ENCODE measurements at regions not wholly inside any gene's neighbourhood (a gene's known extent, or its start where the extent isn't known, plus 50 kb on each side); places are given as distances from the start of the nearest gene placed in this dataset.

- DNase-seq (ENCODE audit: extremely low read depth, insufficient read length), result no peak
- no peaks in the 10 kb centered on the region for H3K36me3 ChIP-seq (ENCODE audit: control insufficient read depth, insufficient read depth, low read length)
- H3K27me3 ChIP-seq (replicated peaks; ENCODE audit: control insufficient read depth, insufficient read depth, low read length), result no peaks in the 10 kb centered on the region
- H3K4me3 ChIP-seq (replicated peaks; ENCODE audit: low read depth, low read length), result no peak overlapping the region
- TF ChIP-seq CTCF (IDR thresholded peaks at IDR 0.05; ENCODE audit: insufficient read depth, low read length, poor library complexity, severe bottlenecking), result no peak
Observed at GRCh38 chr12:102567031-102567985, 86.9 kb upstream of the IGF1 start.

DNA sequence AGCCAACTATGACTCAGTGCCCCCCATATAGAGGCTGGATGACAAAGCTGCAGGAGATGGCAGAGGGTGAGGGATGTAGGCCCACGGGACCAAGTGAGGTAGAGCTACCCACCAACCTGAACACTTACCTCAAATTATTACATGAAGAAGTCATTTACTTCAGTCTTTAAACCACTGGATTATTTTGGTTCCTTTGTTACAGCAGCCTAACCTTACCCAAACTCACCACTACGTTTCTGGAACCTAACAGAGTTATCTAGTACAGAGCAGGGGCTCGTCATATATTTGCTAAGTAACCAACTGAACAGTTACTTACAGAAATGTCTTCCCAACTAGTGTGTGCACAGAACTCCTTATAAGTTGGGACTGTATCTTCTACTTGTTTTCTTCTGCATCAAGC is 85.2 kb upstream of the IGF1 start:
- Histone ChIP-seq H3K27me3 (replicated peaks; ENCODE audit: control insufficient read depth, insufficient read depth, low read length) (no peaks in the 10 kb centered on the region), H3K36me3 (ENCODE audit: control insufficient read depth, insufficient read depth, low read length) (no peaks in the 10 kb centered on the region), H3K4me3 (replicated peaks; ENCODE audit: low read depth, low read length) (no peak overlapping the region)
- no peak for TF ChIP-seq CTCF (IDR thresholded peaks at IDR 0.05; ENCODE audit: insufficient read depth, low read length, poor library complexity, severe bottlenecking)
- DNase-seq (ENCODE audit: extremely low read depth, insufficient read length), result no peak

DNA sequence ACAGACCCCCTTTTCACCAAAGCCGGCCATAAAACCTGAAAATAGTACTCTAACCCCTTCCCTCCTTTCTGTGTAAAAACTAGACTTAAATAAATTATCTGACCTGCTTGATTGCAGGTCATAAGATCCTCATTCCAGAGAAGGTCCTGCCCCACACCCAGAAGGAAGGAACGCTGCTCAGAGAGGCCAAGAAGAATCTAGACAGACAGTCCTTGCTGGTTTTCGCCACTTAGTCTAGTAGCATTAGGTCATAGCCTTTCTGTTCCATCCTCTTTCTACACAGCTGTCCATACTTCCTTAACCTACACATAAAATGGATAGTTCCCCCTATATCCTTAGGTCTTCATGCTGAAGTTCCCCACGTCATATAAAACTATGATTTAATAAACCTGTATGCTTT is 83.7 kb upstream of the IGF1 start:
- Histone ChIP-seq H3K4me3 (replicated peaks; ENCODE audit: low read depth, low read length) (no peak overlapping the region), H3K27me3 (replicated peaks; ENCODE audit: control insufficient read depth, insufficient read depth, low read length) (no peaks in the 10 kb centered on the region), H3K36me3 (ENCODE audit: control insufficient read depth, insufficient read depth, low read length) (no peaks in the 10 kb centered on the region)
- no peak for DNase-seq (ENCODE audit: extremely low read depth, insufficient read length)
- no peak for TF ChIP-seq CTCF (IDR thresholded peaks at IDR 0.05; ENCODE audit: insufficient read depth, low read length, poor library complexity, severe bottlenecking)

DNA sequence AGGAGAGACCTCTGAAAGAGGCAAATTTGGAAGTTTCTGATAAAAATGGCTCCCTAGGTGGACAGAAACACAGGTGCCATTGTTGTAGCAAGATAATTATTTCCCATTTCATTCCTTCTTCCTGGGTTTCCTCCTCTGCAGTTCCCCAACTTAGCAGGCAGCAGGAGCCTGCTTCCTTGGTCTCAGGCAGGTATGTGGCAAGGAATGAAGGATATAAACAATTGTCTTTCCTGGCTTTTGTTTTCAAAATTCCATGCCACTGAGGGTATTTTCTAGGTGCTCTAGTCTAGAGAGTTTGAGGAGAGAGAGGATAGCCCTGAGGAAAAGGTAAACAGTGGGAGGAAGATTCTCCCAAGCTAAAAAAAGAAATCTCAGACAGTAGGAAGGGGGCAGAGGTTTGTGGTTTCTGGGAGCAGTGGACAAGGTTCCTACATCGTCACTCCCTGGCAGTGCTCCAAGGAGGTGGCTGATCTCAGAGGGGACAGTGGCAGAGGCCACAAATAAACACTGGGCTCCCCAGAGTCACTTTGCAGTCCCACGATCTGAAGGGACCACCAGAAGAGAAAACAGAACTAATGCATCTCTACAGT is 82.6 kb upstream of the IGF1 start:
- H3K4me3 ChIP-seq (replicated peaks; ENCODE audit: low read depth, low read length), result no peak overlapping the region
- no peaks in the 10 kb centered on the region for H3K27me3 ChIP-seq (replicated peaks; ENCODE audit: control insufficient read depth, insufficient read depth, low read length)
- H3K36me3 ChIP-seq (ENCODE audit: control insufficient read depth, insufficient read depth, low read length), result no peaks in the 10 kb centered on the region
- DNase-seq (ENCODE audit: extremely low read depth, insufficient read length), result no peak
- TF ChIP-seq CTCF (IDR thresholded peaks at IDR 0.05; ENCODE audit: insufficient read depth, low read length, poor library complexity, severe bottlenecking), result no peak

DNA sequence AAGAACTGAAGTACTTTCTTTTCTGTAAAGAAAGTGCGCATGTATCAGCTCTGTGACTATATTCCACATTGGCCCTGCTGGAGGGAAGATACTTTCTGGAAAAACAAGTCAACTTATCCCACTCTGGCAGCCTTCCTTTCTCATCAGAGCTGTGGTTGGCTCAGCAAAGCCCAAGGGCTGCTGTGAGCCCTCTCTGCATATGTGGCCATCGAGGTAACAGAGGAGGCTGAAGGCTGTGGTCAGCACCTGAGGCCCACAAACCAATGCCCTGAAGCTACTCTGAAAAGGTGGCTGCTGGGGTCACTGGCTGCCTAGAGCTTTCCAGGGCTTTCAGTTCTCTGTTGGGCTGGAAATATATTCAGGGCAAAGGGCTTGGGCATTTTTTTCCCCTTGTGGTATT is 70.8 kb upstream of the IGF1 start:
- TF ChIP-seq CTCF (IDR thresholded peaks at IDR 0.05; ENCODE audit: insufficient read depth, low read length, poor library complexity, severe bottlenecking), result no peak
- no peak for DNase-seq (ENCODE audit: extremely low read depth, insufficient read length)
- Histone ChIP-seq H3K4me3 (replicated peaks; ENCODE audit: low read depth, low read length) (no peak overlapping the region), H3K36me3 (ENCODE audit: control insufficient read depth, insufficient read depth, low read length) (no peaks in the 10 kb centered on the region), H3K27me3 (replicated peaks; ENCODE audit: control insufficient read depth, insufficient read depth, low read length) (no peaks in the 10 kb centered on the region)

Data from GM06990 (cell line).